ENCODE measurements at regions not wholly inside any gene's neighbourhood (a gene's known extent, or its start where the extent isn't known, plus 50 kb on each side); places are given as distances from the start of the nearest gene placed in this dataset.
A peak's percentile ranks its signal among the peaks of the same experiment; 100 is the strongest.

DNA sequence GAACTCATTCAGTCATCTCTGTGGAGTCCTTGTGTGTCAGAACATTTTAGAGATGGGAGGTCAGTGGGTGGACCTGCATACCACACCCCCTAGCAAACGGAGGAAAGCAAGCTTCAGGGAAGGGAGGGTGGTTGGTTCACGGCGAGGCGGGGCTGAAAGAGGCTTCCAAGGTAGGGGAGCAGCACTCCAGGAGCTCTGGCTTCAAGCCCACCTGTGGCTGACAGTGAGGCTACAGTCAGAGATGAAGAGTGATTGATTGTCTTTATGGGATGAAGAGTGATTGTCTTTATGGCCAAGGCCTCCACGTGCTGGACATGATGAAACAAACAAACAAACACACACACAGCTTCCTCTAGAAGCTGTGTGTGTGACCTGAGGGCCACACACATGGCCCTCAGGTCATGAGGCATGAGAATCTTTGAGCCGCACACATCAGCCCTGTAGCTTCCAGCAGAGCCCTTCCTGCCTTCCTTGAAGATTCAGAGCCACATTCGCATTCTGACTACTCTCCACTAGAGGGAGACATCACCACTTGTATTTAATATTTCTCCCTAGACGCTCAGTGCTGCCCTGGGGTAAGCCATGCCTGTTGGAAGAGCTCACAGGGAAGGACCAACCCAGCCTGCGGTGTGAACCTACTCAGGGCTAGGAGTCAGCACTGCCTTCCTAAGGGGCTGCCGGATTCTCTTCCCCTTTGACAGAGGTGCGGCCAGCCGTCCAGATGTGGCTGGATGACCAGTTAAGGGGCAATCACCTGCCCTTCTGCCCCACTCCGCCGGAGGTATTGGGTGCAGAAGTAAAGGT lies 54.4 kb upstream of the KCNA1 start:
- peak; percentile 87 for FAIRE-seq
- Histone ChIP-seq H3K4me2 (ENCODE audit: insufficient read depth, low read length) (no peak overlapping the region), H3K9ac (replicated peaks; ENCODE audit: extremely low read depth, insufficient read depth, low read length) (no peak overlapping the region), H4K20me1 (replicated peaks; ENCODE audit: control insufficient read depth, extremely low read depth, insufficient read depth, low read length) (no peaks in the 10 kb centered on the region), H3K79me2 (ENCODE audit: control insufficient read depth, insufficient read depth, low read length) (no peaks in the 10 kb centered on the region), H3K4me3 (replicated peaks in 1 of 3; ENCODE audit: insufficient read depth in 1 of 3, low read depth in 1 of 3, low read length in 3 of 3) (no peak overlapping the region), H3K27me3 (ENCODE audit: control insufficient read depth in 2 of 2, insufficient read depth in 2 of 2, low read length in 2 of 2) (peaks cover 0 to 6% of the 10 kb centered on the region in 2 experiments), H3K4me1 (ENCODE audit: control insufficient read depth, extremely low read depth, insufficient read depth, low read length) (no peaks in the 10 kb centered on the region), H3K9me1 (replicated peaks; ENCODE audit: control insufficient read depth, extremely low read depth, insufficient read depth, low read length) (no peaks in the 10 kb centered on the region), H2AFZ (ENCODE audit: low read depth, low read length) (no peak overlapping the region), H3K36me3 (ENCODE audit: control insufficient read depth in 2 of 2, extremely low read depth in 1 of 2, insufficient read depth in 2 of 2, low read length in 2 of 2) (no peaks in the 10 kb centered on the region), H3K27ac (ENCODE audit: insufficient read depth, low read depth, low read length) (no peak overlapping the region), H3K9me3 (replicated peaks; ENCODE audit: control insufficient read depth, insufficient read depth, low read length) (no peaks in the 10 kb centered on the region)
- CTCF ChIA-PET = interaction anchor here (0.6 to 7.5 kb wide), 32 partner anchors 9 to 230 kb away, joined by 3 to 94 read pairs (median 5); no protein-coding TSS in a partner anchor
- TF ChIP-seq, protein P1, sequence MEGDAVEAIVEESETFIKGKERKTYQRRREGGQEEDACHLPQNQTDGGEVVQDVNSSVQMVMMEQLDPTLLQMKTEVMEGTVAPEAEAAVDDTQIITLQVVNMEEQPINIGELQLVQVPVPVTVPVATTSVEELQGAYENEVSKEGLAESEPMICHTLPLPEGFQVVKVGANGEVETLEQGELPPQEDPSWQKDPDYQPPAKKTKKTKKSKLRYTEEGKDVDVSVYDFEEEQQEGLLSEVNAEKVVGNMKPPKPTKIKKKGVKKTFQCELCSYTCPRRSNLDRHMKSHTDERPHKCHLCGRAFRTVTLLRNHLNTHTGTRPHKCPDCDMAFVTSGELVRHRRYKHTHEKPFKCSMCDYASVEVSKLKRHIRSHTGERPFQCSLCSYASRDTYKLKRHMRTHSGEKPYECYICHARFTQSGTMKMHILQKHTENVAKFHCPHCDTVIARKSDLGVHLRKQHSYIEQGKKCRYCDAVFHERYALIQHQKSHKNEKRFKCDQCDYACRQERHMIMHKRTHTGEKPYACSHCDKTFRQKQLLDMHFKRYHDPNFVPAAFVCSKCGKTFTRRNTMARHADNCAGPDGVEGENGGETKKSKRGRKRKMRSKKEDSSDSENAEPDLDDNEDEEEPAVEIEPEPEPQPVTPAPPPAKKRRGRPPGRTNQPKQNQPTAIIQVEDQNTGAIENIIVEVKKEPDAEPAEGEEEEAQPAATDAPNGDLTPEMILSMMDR (IDR thresholded peaks at IDR 0.05; ENCODE audit: extremely low read depth in 1 of 2, insufficient read depth in 1 of 2, low read depth in 1 of 2, low read length in 2 of 2) = peak; percentile 72 to 75
- TF ChIP-seq FOS (IDR thresholded peaks at IDR 0.05; ENCODE audit: borderline replicate concordance, insufficient read depth, low read length) (no peak), GATA2 (IDR thresholded peaks at IDR 0.05; ENCODE audit: insufficient read depth, insufficient read length, low read depth, low read length) (no peak), POLR2A (IDR thresholded peaks at IDR 0.05; ENCODE audit: low read depth, low read length) (no peak)
- intact Hi-C loops (cut with micrococcal nuclease) = loop anchor here (1.0 kb wide), 1 partner anchor 148 kb away; no protein-coding TSS in a partner anchor
- BruUV-seq (replicated peaks) = no TSS peak
- dilution Hi-C loops (cut with MboI; ENCODE audit: extremely low pct_ligation_motif_present, low sequenced_read_pairs) = no loop called here
- POLR2A ChIA-PET = no interaction called here
- DNase-seq (ENCODE audit: low read depth, low spot score) = peak; percentile 74

DNA sequence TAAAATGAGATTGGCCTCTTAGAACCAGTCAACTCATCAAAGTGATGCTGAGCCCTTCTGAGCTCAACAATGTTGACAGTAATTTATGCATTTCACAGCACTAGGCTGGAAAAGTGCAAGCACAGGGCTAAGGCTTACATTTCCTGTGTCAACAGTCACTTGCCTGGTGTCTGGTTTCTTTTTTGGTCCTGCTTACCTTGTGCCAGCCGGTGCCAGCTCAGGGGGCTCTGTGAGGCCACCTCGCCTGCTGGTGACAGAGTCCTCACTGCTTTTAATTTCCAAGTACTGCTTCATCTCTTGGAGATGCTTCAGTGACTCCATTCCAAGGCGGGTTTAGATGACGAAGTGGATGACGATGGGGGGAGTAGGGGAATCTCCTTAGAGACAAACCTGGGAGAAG lies 53.1 kb upstream of the KCNA1 start:
- BruUV-seq (replicated peaks) = no TSS peak
- CTCF ChIA-PET = interaction anchor here (0.6 to 7.5 kb wide), 26 partner anchors 7 to 228 kb away, joined by 3 to 94 read pairs (median 6); partner anchors contain the start of gene KCNA1
- intact Hi-C loops (cut with micrococcal nuclease) = no loop called here

More for the DNA sequence above, 53.1 kb upstream of the KCNA1 start:
- no peak for FAIRE-seq
- Histone ChIP-seq H3K27me3 (ENCODE audit: control insufficient read depth in 2 of 2, insufficient read depth in 2 of 2, low read length in 2 of 2) (peaks cover 0 to 6% of the 10 kb centered on the region in 2 experiments), H3K4me3 (replicated peaks in 1 of 3; ENCODE audit: insufficient read depth in 1 of 3, low read depth in 1 of 3, low read length in 3 of 3) (no peak overlapping the region), H2AFZ (ENCODE audit: low read depth, low read length) (no peak overlapping the region), H3K4me2 (ENCODE audit: insufficient read depth, low read length) (no peak overlapping the region), H3K9me3 (replicated peaks; ENCODE audit: control insufficient read depth, insufficient read depth, low read length) (no peaks in the 10 kb centered on the region), H3K27ac (ENCODE audit: insufficient read depth, low read depth, low read length) (no peak overlapping the region), H3K9ac (replicated peaks; ENCODE audit: extremely low read depth, insufficient read depth, low read length) (no peak overlapping the region), H3K9me1 (replicated peaks; ENCODE audit: control insufficient read depth, extremely low read depth, insufficient read depth, low read length) (no peaks in the 10 kb centered on the region), H4K20me1 (replicated peaks; ENCODE audit: control insufficient read depth, extremely low read depth, insufficient read depth, low read length) (no peaks in the 10 kb centered on the region), H3K79me2 (ENCODE audit: control insufficient read depth, insufficient read depth, low read length) (no peaks in the 10 kb centered on the region), H3K36me3 (ENCODE audit: control insufficient read depth in 2 of 2, extremely low read depth in 1 of 2, insufficient read depth in 2 of 2, low read length in 2 of 2) (no peaks in the 10 kb centered on the region), H3K4me1 (ENCODE audit: control insufficient read depth, extremely low read depth, insufficient read depth, low read length) (no peaks in the 10 kb centered on the region)
- TF ChIP-seq FOS (IDR thresholded peaks at IDR 0.05; ENCODE audit: borderline replicate concordance, insufficient read depth, low read length) (no peak), POLR2AphosphoS5 (IDR thresholded peaks at IDR 0.05; ENCODE audit: insufficient read depth, low read depth, low read length) (no peak), MYC (IDR thresholded peaks at IDR 0.05; ENCODE audit: low read depth, low read length) (no peak), POLR2A (IDR thresholded peaks at IDR 0.05; ENCODE audit: low read depth, low read length) (no peak), EZH2 (IDR thresholded peaks at IDR 0.05; ENCODE audit: borderline replicate concordance, low read depth, low read length, severe bottlenecking) (no peak), GATA2 (IDR thresholded peaks at IDR 0.05; ENCODE audit: insufficient read depth, insufficient read length, low read depth, low read length) (no peak), JUN (IDR thresholded peaks at IDR 0.05; ENCODE audit: borderline replicate concordance, insufficient read depth, insufficient read length, low read depth) (no peak)
- TF ChIP-seq, protein P1 (IDR thresholded peaks at IDR 0.05; ENCODE audit: extremely low read depth in 1 of 2, insufficient read depth in 1 of 2, low read depth in 1 of 2, low read length in 2 of 2) = no peak
- TF ChIP-seq, protein P2, sequence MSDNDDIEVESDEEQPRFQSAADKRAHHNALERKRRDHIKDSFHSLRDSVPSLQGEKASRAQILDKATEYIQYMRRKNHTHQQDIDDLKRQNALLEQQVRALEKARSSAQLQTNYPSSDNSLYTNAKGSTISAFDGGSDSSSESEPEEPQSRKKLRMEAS (IDR thresholded peaks at IDR 0.05; ENCODE audit: insufficient read depth, insufficient read length) = no peak
- dilution Hi-C loops (cut with MboI; ENCODE audit: extremely low pct_ligation_motif_present, low sequenced_read_pairs) = no loop called here
- DNase-seq (ENCODE audit: low read depth, low spot score) = no peak
- POLR2A ChIA-PET = no interaction called here

Measured in endothelial cell of umbilical vein (primary cell).